NCI-H146 (cell line): ENCODE measurements at regions not wholly inside any gene's neighbourhood (a gene's known extent, or its start where the extent isn't known, plus 50 kb on each side); places are given as distances from the start of the nearest gene placed in this dataset.
A peak's percentile ranks its signal among the peaks of the same experiment; 100 is the strongest.
"Not testable (repeated sequence)": the region's sequence is repeated elsewhere in the genome, so short reads cannot be mapped to it uniquely, and the experiment has no call there.

Experiments
- DNase-seq: peaks from one replicate; lab custom pipeline; 2025; lab: John Stamatoyannopoulos, UW

DNA sequence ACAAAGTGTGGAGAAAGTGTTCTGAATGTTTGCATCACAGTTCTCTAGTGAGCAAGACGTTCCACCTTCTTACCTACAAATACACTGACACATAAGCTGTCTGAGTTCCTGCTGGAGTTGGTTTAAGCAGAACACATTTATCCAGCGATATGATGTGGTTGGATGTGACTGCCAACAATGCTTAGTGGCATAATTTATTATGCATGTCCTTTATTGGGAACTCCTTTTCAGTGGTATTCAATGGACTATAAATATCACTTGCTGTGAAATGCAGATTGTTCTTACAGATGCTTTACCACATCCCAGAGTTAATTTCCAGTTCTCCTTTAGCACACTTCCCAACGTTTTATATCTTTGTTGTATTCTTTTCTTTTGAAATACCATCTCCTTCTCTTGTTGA, 222.2 kb downstream of the LURAP1L start:
- DNase-seq: no peak

DNA sequence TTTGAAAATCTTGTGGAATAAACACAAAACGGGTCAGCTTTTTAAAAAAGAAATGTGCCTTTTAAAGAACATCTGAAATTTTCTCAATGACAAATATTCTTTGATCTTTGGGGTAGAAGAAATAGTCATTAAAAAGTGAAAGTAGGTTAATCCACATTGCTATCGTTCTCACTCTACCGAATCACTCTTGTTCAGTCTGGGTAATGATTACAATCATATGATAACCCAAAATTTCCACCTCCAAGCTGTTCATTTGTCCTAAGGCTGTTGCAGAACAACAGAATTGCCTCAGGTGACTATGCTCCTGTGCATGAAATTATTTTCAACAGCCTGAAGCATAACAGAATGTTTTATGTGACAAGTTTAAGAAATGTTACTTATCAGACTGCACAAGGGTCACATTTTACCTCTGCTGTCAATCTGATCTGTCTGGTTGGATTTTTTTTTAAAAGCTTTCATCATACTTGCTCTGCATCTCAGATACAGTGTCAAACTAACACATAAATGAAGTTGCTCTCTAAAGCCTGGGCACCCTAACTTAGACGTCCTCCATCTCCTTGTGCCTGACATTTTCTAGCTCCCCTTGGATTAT, 227.3 kb downstream of the LURAP1L start:
- no peak for DNase-seq

DNA sequence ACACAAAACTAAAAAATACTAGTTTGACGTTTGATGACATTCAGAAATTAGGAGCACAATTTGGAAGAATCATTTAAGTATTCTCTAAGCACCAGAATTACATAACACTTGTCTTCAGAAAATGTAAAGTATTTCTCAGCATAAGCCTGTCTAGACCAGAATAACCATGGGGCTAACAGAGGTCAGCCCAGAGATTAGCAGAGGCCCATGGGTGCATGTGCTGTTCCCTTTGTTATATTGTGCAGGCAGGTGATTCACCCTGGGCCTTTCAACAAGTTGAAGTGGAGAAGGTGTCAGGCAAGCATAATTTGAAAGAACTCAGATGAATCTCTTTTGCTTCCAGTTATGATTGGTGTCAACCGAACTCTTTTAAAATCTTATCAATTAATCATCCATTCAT, 227.9 kb downstream of the LURAP1L start:
- peak; percentile 17 for DNase-seq

DNA sequence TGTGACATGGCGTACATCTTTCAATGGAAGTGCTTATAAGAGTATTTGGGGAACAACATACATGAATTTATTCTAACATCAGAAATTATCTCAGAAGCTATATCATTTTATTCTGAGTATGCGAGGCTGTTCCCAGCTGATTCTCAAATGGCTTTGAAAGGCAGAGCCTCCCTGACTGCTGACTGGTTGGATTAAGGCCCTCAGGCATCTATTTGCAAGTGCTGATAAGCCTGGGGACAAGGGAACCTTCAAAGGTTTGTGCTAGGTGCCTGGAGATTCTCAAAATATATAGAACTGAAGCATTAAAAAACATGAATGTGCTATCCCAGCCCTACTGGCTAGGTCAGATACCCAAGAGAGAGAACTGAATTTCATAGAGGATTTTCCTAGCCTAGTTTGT, 235.1 kb downstream of the LURAP1L start:
- DNase-seq: no peak

DNA sequence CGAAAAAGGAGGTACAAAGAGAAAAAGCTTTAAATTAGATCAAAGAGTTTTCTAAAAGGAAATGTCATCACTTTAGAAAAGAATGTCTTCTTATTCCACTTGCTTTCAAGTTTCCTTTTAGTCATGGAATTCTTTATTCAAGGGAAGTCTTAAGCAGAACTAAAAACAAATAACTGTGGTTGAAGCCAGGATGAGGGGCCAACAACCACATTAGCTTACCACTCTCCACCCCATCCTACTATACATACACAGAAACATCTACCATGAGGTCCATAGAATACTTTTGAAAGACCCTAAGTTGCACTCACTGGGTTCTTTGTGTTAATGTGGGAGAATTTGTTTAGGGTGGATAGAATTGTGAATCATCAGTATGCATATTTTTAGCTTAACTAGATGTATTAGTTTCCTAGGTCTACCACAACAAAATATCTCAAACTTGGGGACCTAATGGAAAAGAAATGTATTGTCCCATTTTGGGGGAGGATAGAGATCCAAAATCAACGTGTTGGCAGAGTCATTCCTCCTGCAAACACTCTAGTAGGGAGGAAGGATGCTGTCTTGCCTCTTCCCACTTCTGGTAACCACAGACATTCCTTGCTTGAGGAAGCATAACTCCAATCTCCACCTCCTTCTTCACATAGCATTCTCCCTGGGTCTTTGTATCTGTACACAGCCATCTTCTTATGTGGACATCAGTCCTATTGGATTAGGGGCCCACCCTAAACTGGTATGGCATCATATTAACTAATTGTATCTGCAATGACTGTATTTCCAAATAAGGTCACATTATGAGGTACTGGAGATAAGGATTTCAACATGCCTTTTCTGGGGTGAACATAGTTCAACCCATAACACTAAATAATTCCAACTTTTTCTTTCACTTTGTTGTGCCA, 239.4 kb downstream of the LURAP1L start:
- no peak for DNase-seq

DNA sequence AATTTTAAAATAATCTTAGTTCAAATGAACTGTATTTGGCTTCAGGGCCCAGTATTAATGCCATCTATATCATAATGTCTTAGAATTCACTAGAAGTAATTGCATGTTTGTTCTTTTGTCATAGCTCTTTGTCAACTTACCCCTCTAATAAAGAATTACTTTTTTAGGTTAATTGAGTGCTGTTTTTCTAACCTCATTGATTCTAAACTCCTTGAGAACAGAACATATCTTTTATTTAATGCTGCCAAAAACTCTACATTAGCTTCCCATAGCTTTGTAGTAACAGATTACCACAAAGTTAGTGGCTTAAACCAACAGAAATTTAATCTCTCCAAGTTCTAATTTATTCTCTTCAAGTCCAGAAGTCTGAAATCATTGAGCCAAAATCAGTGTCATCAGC, 242.4 kb downstream of the LURAP1L start:
- DNase-seq: no peak

DNA sequence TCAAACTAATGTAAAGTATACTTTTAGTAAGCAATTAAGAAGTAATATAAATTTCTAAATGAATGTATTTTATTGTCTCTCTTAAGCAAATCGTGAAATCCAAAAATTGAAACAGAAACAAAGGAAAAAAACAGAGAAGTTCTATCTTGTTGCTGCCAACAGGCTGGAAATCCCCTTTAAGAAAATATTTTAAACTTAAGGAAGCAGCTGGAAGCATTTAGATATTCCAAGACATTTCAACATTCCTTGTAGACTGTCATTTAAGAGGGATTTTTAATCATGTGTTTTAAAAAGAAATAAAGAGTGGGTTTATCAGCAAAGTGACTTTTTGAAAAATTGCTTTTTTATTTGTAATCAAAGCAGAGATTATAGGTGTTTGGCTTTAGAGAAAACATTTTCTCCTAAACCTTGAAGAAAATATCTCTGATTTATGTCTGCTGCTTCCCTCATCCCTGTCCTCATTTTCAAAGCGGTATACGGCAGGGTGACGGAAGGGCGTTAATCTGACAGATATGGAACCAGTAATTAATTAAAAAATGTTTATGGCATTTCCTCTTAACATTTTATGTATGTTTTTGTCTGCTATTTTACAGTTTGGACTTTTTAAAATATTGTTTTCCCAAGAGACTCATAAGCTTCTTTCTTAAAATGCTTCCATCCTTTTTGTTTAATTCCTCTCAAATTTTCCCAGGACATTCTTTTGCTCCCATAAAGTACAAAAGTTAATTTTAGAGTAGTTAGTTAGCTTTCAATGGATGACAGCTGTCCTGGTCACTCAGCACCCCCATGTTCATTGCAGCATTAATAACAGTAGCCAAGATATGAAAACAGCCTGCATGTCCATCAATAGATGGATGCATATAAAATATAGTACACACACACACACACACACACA, 245.6 kb downstream of the LURAP1L start:
- DNase-seq: no peak

DNA sequence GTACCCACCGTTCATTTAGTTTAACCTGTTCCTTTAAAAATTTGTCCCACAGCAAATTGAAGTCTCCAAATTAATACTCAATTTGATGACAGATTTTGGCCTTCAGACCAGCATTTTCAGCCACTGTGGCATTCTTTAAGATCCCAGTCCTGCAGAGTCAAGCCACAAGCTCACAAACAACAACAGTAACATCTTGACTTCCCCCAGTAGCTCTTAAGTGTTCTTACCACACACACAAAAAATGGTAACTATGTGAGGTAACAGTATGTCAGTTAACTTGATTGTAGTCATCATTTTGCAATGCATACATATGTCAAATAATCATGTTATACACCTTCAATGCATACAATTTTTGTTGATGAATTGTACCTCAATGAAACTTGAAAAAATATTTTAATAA, 247.9 kb downstream of the LURAP1L start:
- DNase-seq: no peak

DNA sequence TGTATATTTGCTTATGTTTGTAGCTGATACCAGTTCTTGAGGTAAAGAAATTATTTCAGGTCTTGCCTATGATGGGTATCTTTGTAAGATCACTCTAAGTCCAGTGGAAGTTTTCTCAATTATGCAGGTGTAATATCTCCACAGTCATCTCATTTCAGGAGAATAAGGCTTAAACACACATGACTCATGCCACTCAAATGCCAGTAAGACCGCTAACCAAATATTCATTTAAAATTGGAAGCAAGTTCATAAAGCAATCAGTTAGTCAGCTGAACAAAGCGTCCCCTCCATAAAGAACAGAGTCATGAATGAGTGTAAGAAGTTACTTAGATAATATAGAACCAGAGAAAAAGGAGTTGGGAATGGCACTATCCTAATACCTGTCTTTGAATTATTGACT, 248.7 kb downstream of the LURAP1L start:
- peak; percentile 18 for DNase-seq

DNA sequence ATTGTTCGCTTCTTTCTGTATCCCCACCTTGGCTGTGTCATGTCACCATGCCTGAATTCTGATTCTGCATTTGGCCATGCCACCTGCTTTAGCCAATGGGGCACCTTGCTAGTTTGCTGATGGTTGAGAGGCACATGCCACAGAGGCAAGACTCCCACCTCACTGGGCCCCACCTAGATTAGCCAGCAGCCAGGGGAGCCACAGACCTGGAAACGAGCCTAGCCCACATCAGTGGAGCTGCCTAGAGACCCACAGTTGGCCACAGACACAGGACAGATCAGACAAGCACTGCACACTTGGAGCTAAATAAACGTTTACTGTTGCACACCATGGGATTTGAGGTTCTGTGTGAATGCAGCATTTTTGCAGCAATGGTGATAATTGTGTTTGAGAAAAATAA, 252.1 kb downstream of the LURAP1L start:
- no peak for DNase-seq

DNA sequence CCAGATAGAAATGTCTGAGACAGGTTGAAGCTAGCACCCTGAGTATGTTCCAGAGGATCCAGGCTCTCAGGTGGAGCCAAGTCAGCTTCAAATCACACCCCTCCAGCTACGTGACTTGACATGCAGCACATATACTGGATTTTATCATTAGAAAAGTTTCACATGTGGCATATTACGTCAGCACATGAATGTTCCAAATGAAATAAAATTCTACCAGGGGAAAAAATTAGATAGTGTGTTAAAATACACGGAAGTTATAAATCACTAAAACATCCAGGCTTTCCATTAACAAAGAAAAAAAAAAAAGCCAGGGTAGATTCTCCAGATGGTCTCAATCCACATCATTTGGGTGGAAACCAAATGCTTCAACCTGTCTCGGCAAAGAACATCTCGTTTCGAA, 251.6 kb downstream of the MPDZ start:
- no peak for DNase-seq

DNA sequence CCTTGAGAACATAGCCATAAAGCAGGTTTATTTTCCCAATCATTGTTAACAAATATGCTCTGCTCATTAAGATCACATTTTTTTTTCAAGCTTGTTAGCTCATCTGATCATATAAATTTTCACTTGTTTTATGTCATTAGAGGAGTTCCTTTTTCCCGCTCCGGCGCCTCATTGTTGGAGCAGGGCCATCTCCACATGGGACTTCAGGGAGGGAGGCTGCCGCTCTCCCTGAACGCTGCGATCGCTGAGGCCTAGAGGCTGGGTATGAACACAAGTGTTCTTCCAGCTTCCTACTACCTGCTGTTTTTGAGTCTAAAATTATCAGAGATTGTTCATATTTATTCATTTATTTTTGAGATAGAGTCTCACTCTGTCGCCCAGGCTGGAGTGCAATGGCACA, 246.9 kb downstream of the MPDZ start:
- DNase-seq: no peak

DNA sequence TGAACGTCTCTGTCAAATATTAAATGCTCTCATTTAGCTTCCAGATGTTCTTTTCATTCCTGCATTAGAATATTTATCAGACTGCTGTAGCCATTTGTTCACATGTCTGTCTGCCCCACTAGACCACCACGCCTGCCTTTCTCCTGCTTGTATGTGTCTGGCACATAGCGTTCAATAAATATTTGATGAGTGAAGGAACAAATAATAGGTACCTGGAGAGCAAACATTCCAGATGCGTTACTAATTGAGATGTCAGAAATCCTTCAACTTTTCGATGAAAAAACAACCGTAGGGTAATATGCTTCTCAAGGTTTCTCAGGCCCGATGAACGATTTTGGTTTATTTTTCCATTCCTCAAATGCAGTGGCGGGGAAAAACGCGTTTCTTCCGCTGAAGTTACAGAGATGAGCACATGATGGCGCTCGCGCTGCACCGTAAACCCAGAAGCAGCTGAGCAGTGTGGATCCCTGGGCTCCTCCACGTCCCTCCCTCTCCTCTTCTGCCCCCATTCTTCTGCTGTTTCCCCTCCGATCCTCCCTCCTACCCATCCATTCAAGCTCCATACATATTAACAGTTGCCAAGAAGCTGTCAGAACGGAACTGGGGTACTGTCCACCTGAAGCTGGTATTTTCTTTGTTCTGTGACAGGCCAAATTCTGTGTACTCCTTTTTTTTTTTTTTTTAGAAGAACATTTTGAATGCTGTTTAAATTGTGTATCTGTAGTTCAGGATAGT, 245.4 kb downstream of the MPDZ start:
- peak; percentile 90 for DNase-seq

DNA sequence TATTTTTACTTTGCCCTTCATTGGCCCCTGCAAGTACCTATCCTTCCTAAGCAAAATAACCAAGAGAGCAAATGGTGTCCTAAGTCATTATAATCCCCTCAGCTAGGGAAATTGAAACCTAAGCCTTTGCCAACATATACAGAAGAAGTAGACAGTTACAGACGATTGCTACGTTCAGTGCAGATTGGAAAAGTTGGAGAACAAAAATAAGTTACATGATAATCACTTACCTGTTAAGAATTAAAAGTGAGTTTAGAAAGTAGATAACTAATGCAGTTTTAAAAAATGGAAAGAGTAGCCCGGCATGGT, 244.8 kb downstream of the MPDZ start:
- DNase-seq: no peak

DNA sequence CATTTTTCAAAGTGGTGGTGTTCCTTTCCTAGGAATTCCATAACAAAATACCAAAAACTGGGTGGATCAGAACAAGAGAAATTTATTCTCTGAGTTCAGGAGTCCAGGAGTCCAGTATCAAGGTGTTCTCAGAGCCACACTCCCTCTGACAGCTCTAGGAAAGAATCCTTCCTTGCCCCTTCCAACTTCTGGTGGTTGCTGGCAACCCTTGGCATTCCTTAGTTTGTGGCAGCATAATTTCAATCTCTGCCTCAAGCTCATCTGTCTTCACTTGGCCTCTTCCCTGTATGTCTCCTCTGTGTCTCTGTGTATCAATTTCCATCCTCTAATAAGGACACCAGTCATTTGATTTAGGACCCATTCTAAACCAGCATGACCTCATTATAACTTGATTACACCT, 243.7 kb downstream of the MPDZ start:
- no peak for DNase-seq

DNA sequence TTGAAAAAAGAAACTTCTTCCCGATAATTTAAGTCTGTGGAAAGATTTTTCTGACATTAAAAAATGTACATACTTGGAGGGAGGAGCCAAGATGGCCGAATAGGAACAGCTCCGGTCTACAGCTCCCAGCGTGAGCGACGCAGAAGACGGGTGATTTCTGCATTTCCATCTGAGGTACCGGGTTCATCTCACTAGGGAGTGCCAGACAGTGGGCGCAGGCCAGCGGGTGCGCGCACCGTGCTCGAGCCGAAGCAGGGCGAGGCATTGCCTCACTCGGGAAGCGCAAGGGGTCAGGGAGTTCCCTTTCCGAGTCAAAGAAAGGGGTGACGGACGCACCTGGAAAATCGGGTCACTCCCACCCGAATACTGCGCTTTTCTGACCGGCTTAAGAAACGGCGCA, 241.7 kb downstream of the MPDZ start:
- DNase-seq: not testable (repeated sequence)

DNA sequence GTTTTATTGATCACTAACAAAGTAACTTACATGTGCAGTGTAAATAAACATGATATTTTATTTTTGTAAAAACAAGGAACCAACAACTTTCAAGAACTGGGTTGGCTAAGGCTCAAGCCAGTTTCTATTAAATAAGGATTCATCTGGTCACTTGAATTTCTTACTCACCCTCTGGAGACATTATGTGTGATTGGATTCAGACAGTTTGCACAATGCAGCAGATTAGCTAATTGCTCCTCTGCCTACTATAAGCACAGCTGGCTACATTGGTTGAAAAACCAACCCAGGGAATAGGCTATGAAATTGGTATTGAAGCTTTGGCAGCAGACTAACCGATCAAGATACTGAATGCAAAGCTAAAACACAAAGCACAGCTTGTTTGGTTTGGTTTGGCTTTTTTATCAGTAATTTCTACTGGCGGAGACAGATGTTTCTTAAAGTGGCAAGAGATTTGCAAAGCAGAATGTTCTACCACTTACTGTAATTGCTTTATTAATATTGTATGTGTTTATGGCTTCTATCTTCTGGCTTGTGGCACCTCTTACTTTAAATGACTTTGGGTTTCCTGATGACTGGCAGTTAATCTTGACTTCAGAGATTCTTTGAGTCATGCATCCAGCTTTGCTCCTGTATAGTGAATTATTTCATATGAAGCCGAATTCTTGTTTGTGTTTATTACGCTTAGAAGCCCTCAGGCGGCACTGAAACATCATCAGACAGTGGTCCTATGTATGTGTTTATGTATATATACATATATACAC, 231.5 kb downstream of the MPDZ start:
- peak; percentile 93 for DNase-seq

DNA sequence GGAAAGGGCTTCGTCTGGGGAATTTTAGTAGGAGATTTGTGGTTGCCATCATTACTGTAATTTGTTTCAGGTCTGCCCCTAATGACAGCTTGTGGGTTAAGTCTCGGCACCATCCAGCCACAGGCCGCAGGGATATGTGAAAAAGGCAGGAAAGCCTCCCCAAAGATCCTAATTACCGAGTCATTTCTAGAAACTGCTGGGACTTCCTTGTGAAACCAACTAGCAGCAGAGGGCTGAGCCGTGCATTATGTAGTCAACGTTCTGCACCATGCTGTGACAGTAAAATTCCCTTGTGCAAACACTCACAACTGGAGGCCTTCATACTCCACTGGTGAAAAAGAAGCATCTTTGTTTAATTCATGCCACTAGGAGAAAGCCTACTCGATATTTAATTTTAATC, 230.3 kb downstream of the MPDZ start:
- DNase-seq: peak; percentile 98

DNA sequence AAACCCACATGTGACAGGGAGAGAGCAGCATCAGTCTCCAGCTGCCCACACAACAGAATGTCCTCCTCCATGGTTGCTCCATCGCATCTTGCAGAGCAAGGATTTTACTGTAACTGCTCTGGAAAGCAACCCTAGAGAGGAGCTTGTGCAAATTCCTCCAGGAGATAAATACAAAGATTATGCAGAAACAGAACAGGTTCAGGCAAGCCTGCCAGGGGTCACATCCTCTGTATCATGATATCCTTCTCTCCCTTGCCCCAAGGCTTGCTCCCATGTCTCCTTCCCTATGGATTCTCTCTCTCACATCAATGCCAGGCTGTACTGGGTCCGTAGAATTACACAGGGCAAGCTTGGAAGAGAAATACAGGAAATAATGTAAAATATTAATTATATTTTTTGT, 226.0 kb downstream of the MPDZ start:
- peak; percentile 22 for DNase-seq

DNA sequence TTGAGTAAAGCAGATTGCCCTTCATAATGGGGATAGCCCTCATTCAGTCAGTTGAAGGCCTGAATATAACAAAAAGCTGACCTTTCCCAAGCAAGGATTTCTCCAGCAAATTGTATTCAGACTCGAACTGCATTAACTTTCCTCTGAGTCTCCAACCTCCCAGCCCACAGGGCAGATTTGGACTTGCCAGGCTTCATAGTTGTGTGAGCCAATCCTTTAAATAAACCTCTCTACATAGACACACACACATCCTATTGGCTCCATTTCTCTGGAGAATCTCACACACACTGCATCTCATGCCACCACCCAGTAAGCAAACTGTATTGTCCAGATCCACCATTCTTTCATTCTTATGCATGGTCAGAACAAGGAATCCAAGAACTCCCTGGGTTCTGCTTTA, 225.1 kb downstream of the MPDZ start:
- DNase-seq: no peak
